ENCODE measurements at regions not wholly inside any gene's neighbourhood (a gene's known extent, or its start where the extent isn't known, plus 50 kb on each side); places are given as distances from the start of the nearest gene placed in this dataset.

GRCh38 chr5:124199893-124200292 lies 546.5 kb downstream of the ZNF608 start:
- Mint-ChIP-seq H3K4me1 (ENCODE audit: low read depth, unreplicated experiment) (no peaks in the 10 kb centered on the region), H3K36me3 (ENCODE audit: insufficient read depth, unreplicated experiment) (no peaks in the 10 kb centered on the region), H3K9me3 (ENCODE audit: low read depth, unreplicated experiment) (peaks cover 15% of the 10 kb centered on the region), H3K27ac (ENCODE audit: unreplicated experiment) (no peak overlapping the region), H3K4me3 (ENCODE audit: low read depth, unreplicated experiment) (no peak overlapping the region), H3K27me3 (ENCODE audit: unreplicated experiment) (no peaks in the 10 kb centered on the region)
- intact Hi-C loops (cut with micrococcal nuclease; ENCODE audit: unreplicated experiment): no loop called here
- no TSS peak for BruUV-seq (replicated peaks)
- CTCF ChIA-PET: no interaction called here
- no peak for TF ChIP-seq CTCF (IDR thresholded peaks at IDR 0.05; ENCODE audit: unreplicated experiment)
- DNase-seq: no peak

- H3K27ac Mint-ChIP-seq (ENCODE audit: unreplicated experiment): no peak overlapping the region
- no peak for TF ChIP-seq CTCF (IDR thresholded peaks at IDR 0.05; ENCODE audit: unreplicated experiment)
- CTCF ChIA-PET: no interaction called here
- peaks cover 8% of the 10 kb centered on the region for H3K9me3 Mint-ChIP-seq (ENCODE audit: low read depth, unreplicated experiment)
- H3K36me3 Mint-ChIP-seq (ENCODE audit: insufficient read depth, unreplicated experiment): no peaks in the 10 kb centered on the region
- peaks cover 12% of the 10 kb centered on the region for H3K4me1 Mint-ChIP-seq (ENCODE audit: low read depth, unreplicated experiment)
- no peak for DNase-seq
- H3K27me3 Mint-ChIP-seq (ENCODE audit: unreplicated experiment): no peaks in the 10 kb centered on the region
- no peak overlapping the region for H3K4me3 Mint-ChIP-seq (ENCODE audit: low read depth, unreplicated experiment)
- no TSS peak for BruUV-seq (replicated peaks)
- intact Hi-C loops (cut with micrococcal nuclease; ENCODE audit: unreplicated experiment): no loop called here
Observed at GRCh38 chr5:124195411-124195810, 551.0 kb downstream of the ZNF608 start.

GRCh38 chr5:124194282-124194681 lies 552.2 kb downstream of the ZNF608 start:
- H3K27ac Mint-ChIP-seq (ENCODE audit: unreplicated experiment): peak overlapping the region; percentile 30
- no peak overlapping the region for H3K4me3 Mint-ChIP-seq (ENCODE audit: low read depth, unreplicated experiment)
- no TSS peak for BruUV-seq (replicated peaks)
- peaks cover 12% of the 10 kb centered on the region for H3K4me1 Mint-ChIP-seq (ENCODE audit: low read depth, unreplicated experiment)
- H3K36me3 Mint-ChIP-seq (ENCODE audit: insufficient read depth, unreplicated experiment): no peaks in the 10 kb centered on the region
- H3K9me3 Mint-ChIP-seq (ENCODE audit: low read depth, unreplicated experiment): peaks cover 10% of the 10 kb centered on the region
- no peak for DNase-seq
- CTCF ChIA-PET: no interaction called here
- no peaks in the 10 kb centered on the region for H3K27me3 Mint-ChIP-seq (ENCODE audit: unreplicated experiment)
- TF ChIP-seq CTCF (IDR thresholded peaks at IDR 0.05; ENCODE audit: unreplicated experiment): no peak
- intact Hi-C loops (cut with micrococcal nuclease; ENCODE audit: unreplicated experiment): no loop called here

- H3K27me3 Mint-ChIP-seq (ENCODE audit: unreplicated experiment): no peaks in the 10 kb centered on the region
- H3K36me3 Mint-ChIP-seq (ENCODE audit: insufficient read depth, unreplicated experiment): no peaks in the 10 kb centered on the region
- CTCF ChIA-PET: no interaction called here
- intact Hi-C loops (cut with micrococcal nuclease; ENCODE audit: unreplicated experiment): no loop called here
- H3K27ac Mint-ChIP-seq (ENCODE audit: unreplicated experiment): peak overlapping the region; percentile 30
- no peak overlapping the region for H3K4me3 Mint-ChIP-seq (ENCODE audit: low read depth, unreplicated experiment)
- BruUV-seq (replicated peaks): no TSS peak
- peaks cover 7% of the 10 kb centered on the region for H3K9me3 Mint-ChIP-seq (ENCODE audit: low read depth, unreplicated experiment)
- no peak for TF ChIP-seq CTCF (IDR thresholded peaks at IDR 0.05; ENCODE audit: unreplicated experiment)
- DNase-seq: no peak
- peaks cover 12% of the 10 kb centered on the region for H3K4me1 Mint-ChIP-seq (ENCODE audit: low read depth, unreplicated experiment)
Observed at GRCh38 chr5:124193371-124193789, 553.1 kb downstream of the ZNF608 start.

- no peak for TF ChIP-seq CTCF (IDR thresholded peaks at IDR 0.05; ENCODE audit: unreplicated experiment)
- Mint-ChIP-seq H3K27ac (ENCODE audit: unreplicated experiment) (no peak overlapping the region), H3K36me3 (ENCODE audit: insufficient read depth, unreplicated experiment) (no peaks in the 10 kb centered on the region), H3K27me3 (ENCODE audit: unreplicated experiment) (no peaks in the 10 kb centered on the region), H3K4me3 (ENCODE audit: low read depth, unreplicated experiment) (no peak overlapping the region), H3K4me1 (ENCODE audit: low read depth, unreplicated experiment) (peaks cover 12% of the 10 kb centered on the region), H3K9me3 (ENCODE audit: low read depth, unreplicated experiment) (peaks cover 4% of the 10 kb centered on the region)
- CTCF ChIA-PET: no interaction called here
- DNase-seq: no peak
- intact Hi-C loops (cut with micrococcal nuclease; ENCODE audit: unreplicated experiment): no loop called here
- no TSS peak for BruUV-seq (replicated peaks)
Observed at GRCh38 chr5:124192716-124193115, 553.7 kb downstream of the ZNF608 start.
